ENCODE measurements at regions not wholly inside any gene's neighbourhood (a gene's known extent, or its start where the extent isn't known, plus 50 kb on each side); places are given as distances from the start of the nearest gene placed in this dataset.

DNA sequence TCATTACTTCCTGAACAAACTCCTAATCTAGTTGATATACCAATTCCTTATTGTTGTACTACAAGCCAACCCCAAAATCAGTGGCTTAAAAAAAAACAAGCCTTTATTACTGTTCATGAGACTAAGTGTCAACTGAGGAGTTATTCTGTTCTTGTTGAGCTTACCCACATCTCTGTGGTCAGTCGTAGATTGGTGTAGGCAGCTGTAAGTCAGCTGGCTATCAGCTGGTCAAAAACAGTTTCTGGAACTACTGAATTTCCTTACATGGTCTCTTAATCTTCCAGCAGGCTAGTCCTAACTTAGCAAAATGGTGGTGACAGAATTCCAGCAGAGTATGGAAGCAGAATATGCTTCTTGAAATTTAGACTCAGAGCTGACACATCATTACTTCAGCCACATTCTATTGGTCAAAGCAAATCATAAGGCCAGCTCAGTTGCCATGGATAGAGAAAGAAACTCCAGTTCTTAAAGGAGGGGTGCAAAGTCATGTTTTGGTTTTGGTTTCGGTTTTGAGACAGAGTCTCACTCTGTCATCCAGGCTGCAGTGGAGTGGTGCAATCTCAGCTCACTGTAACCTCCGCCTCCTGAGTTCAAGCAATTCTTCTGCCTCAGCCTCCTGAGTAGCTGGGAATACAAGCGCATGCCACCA, 386.1 kb upstream of the MPDZ start (continued):
- TF ChIP-seq CEBPG (CRISPR knock-in tag; IDR thresholded peaks at IDR 0.05) (no peak), CEBPG (tag; conservative IDR thresholded peaks at IDR 0.05 in 1 of 2, IDR thresholded peaks at IDR 0.05 in 1 of 2) (peak in 1 of 2 experiments; percentile 72; a peak in 2 of 4 replicates), SETDB1 (IDR thresholded peaks at IDR 0.05; ENCODE audit: low read length) (no peak), ZFP1 (CRISPR knock-in tag; IDR thresholded peaks at IDR 0.05) (no peak), C11orf30 (IDR thresholded peaks at IDR 0.05; ENCODE audit: low read depth) (peak; percentile 23), ZNF76 (CRISPR knock-in tag; IDR thresholded peaks at IDR 0.05; ENCODE audit: borderline replicate concordance) (no peak), MAFG (tag; conservative IDR thresholded peaks at IDR 0.05) (peak; percentile 40), SRSF7 (optimal IDR thresholded peaks at IDR 0.05; ENCODE audit: low read depth, low read length) (no peak), BDP1 (IDR thresholded peaks at IDR 0.05; ENCODE audit: insufficient read depth, insufficient read length) (no peak), ZNF133 (CRISPR knock-in tag; IDR thresholded peaks at IDR 0.05) (no peak), NUFIP1 (IDR thresholded peaks at IDR 0.05; ENCODE audit: partially characterized antibody) (no peak), MEF2D (tag; conservative IDR thresholded peaks at IDR 0.05; ENCODE audit: low read depth) (no peak), SAP30 (IDR thresholded peaks at IDR 0.05; ENCODE audit: borderline replicate concordance, insufficient read depth, low read depth, low read length, poor library complexity, severe bottlenecking) (no peak), FOSL1 (tag; conservative IDR thresholded peaks at IDR 0.05) (no peak), ZFX (CRISPR knock-in tag; IDR thresholded peaks at IDR 0.05) (no peak), FOXM1 (IDR thresholded peaks at IDR 0.05; ENCODE audit: low read depth) (0 out of 2 replicates have a peak, but pooled peaks have one; percentile 21), FOXM1 (CRISPR knock-in tag; IDR thresholded peaks at IDR 0.05; ENCODE audit: low read depth) (no peak), CREB3L1 (IDR thresholded peaks at IDR 0.05; ENCODE audit: borderline replicate concordance, low read depth) (no peak), MEF2A (IDR thresholded peaks at IDR 0.05; ENCODE audit: control insufficient read depth, low read depth, low read length) (no peak), ZNF146 (CRISPR knock-in tag; IDR thresholded peaks at IDR 0.05; ENCODE audit: unreplicated experiment) (no peak), TCF7L2 (IDR thresholded peaks at IDR 0.05; ENCODE audit: low read depth, low read length) (no peak), RFX1 (IDR thresholded peaks at IDR 0.05) (peak; percentile 69), MBD2 (IDR thresholded peaks at IDR 0.05; ENCODE audit: borderline replicate concordance, low read depth) (no peak)
- TF ChIP-seq, protein P1, sequence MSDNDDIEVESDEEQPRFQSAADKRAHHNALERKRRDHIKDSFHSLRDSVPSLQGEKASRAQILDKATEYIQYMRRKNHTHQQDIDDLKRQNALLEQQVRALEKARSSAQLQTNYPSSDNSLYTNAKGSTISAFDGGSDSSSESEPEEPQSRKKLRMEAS (CRISPR knock-in tag; IDR thresholded peaks at IDR 0.05): no peak

Measured in K562 (cell line).